B cell (primary cell): ENCODE measurements at regions not wholly inside any gene's neighbourhood (a gene's known extent, or its start where the extent isn't known, plus 50 kb on each side); places are given as distances from the start of the nearest gene placed in this dataset.
"Not testable (repeated sequence)": the region's sequence is repeated elsewhere in the genome, so short reads cannot be mapped to it uniquely, and the experiment has no call there.

ENCODE experiments used
- ATAC-seq: fragments of 200-7000 bp; cut with Tn5 transposase; one replicate; pipeline ENCODE4 v1.10.0; 2021; ENCODE audit warnings: low read depth, mild to moderate bottlenecking, moderate number of reproducible peaks, moderate library complexity
- CTCF ChIA-PET: fragments of 350-600 bp; sonication (Branson Sonifier 250); formaldehyde crosslinking; loops from one replicate; lab custom pipeline; 2021; ENCODE audit warnings: antibody characterized with exemption, inconsistent platforms; lab: Charles Lee
- POLR2A ChIA-PET: fragments of 350-600 bp; sonication (Branson Sonifier 250); formaldehyde crosslinking; loops from one replicate; lab custom pipeline; 2021; ENCODE audit warnings: antibody characterized with exemption; lab: Charles Lee
- DNase-seq: peaks from one replicate; pipeline ENCODE4 v3.0.0; 2013
- H2AFZ ChIP-seq: 2 replicates; pipeline ENCODE4 v1.6.1; 2012; ENCODE audit warnings: mild to moderate bottlenecking, low read depth, low read length; ENCODE audit not compliant: insufficient read depth, poor library complexity, severe bottlenecking
- H3K27ac ChIP-seq, 2 donors: 1 replicate in 1 of 2; 2 replicates in 1 of 2; pipeline ENCODE4 v1.5.1; 2012 to 2013; ENCODE audit warnings: low read length in 2 of 2, mild to moderate bottlenecking in 2 of 2, moderate library complexity in 1 of 2
- H3K27me3 ChIP-seq, 4 experiments: fragments of 200-600 bp in 1 of 4; sonication (generic) in 1 of 4; replicated peaks in 1 of 4; 1 replicate in 2 of 4; 2 replicates in 2 of 4; pipeline versions ENCODE4 v1.6.1 to v1.7.0; 2013 to 2016; ENCODE audit warnings: low read length in 3 of 4, mild to moderate bottlenecking in 2 of 4, mixed read lengths in 1 of 4, moderate library complexity in 1 of 4; ENCODE audit not compliant: insufficient read depth in 4 of 4, control insufficient read depth in 3 of 4; ENCODE audit errors: control extremely low read depth in 1 of 4
- H3K36me3 ChIP-seq, 2 experiments: replicated peaks in 1 of 2; 1 replicate in 1 of 2; 2 replicates in 1 of 2; pipeline versions ENCODE4 v1.6.1 to v1.7.1; 2013; ENCODE audit warnings: low read length in 1 of 2; ENCODE audit not compliant: insufficient read depth in 2 of 2, control insufficient read depth in 1 of 2; ENCODE audit errors: control extremely low read depth in 1 of 2, extremely low read depth in 1 of 2
- H3K4me1 ChIP-seq, 2 donors: fragments of 200-600 bp in 1 of 2; sonication (generic) in 1 of 2; 1 replicate in 1 of 2; 2 replicates in 1 of 2; pipeline versions ENCODE4 v1.5.1 to v1.6.1; 2013 to 2017; ENCODE audit warnings: low read length in 2 of 2; ENCODE audit not compliant: control insufficient read depth in 2 of 2, insufficient read depth in 2 of 2
- H3K4me2 ChIP-seq: replicated peaks from 2 replicates; pipeline ENCODE3; 2012; ENCODE audit warnings: mild to moderate bottlenecking, low read depth, low read length; ENCODE audit not compliant: poor library complexity, severe bottlenecking
- H3K4me3 ChIP-seq, 5 experiments: fragments of 200-600 bp in 1 of 5; sonication (generic) in 1 of 5; 1 replicate in 3 of 5; 2 replicates in 2 of 5; pipeline versions ENCODE4 v1.5.1 to v1.7.0; 2011 to 2016; ENCODE audit warnings: low read length in 4 of 5, mild to moderate bottlenecking in 4 of 5, low read depth in 2 of 5, control low read depth in 1 of 5, moderate library complexity in 1 of 5; ENCODE audit not compliant: insufficient read depth in 1 of 5; ENCODE audit errors: control extremely low read depth in 1 of 5, extremely low read depth in 1 of 5
- H3K79me2 ChIP-seq: fragments of 200-600 bp; sonication (generic); one replicate; pipeline ENCODE4 v1.6.0; 2016; ENCODE audit warnings: low read length; ENCODE audit not compliant: control insufficient read depth, insufficient read depth
- H3K9ac ChIP-seq: fragments of 200-600 bp; sonication (generic); 2 replicates; pipeline ENCODE4 v1.6.1; 2017; ENCODE audit warnings: mild to moderate bottlenecking, low read length, moderate library complexity
- H3K9me3 ChIP-seq, 3 donors: one replicate each; pipeline versions ENCODE4 v1.6.1 to v1.7.1; 2013; ENCODE audit warnings: low read length in 2 of 3; ENCODE audit not compliant: control insufficient read depth in 2 of 3, insufficient read depth in 1 of 3; ENCODE audit errors: control extremely low read depth in 1 of 3
- H4K20me1 ChIP-seq: 2 replicates; pipeline ENCODE4 v1.6.0; 2012; ENCODE audit warnings: mild to moderate bottlenecking, low read length; ENCODE audit not compliant: insufficient read depth, control insufficient read depth, poor library complexity, severe bottlenecking
- H3K27ac Mint-ChIP-seq: one replicate; pipeline ENCODE4 v1.8.0; 2021; ENCODE audit warnings: mixed read lengths
- H3K27me3 Mint-ChIP-seq: one replicate; pipeline ENCODE4 v1.8.0; 2021; ENCODE audit warnings: mixed read lengths
- H3K4me1 Mint-ChIP-seq: one replicate; pipeline ENCODE4 v1.8.0; 2021; ENCODE audit warnings: mixed read lengths
- H3K4me3 Mint-ChIP-seq: one replicate; pipeline ENCODE4 v1.8.0; 2021; ENCODE audit warnings: mixed read lengths
- H3K9me3 Mint-ChIP-seq: one replicate; pipeline ENCODE4 v1.8.0; 2022; ENCODE audit warnings: mixed read lengths; ENCODE audit not compliant: insufficient read depth
- CTCF ChIP-seq: fragments of 200-600 bp; IDR thresholded peaks from one replicate; pipeline ENCODE4 v1.8.0; 2022; ENCODE audit warnings: antibody characterized with exemption, mild to moderate bottlenecking
- EZH2 ChIP-seq: IDR thresholded peaks from 2 replicates; pipeline ENCODE4 v1.6.1; 2012; ENCODE audit warnings: borderline replicate concordance, low read depth, mild to moderate bottlenecking, moderate library complexity, low read length; ENCODE audit not compliant: insufficient read depth, poor library complexity, severe bottlenecking
- WGBS: methylation state at CpG from one replicate; pipeline ENCODE4 v1.1.5; 2013; ENCODE audit warnings: missing lambda C conversion rate; ENCODE audit not compliant: insufficient coverage; 5-methylcytosine and 5-hydroxymethylcytosine counted together
- intact Hi-C: fragments of 100-400 bp; cut with micrococcal nuclease; formaldehyde crosslinking; loops from one replicate; pipeline ENCODE4 v1.10.0; 2022

GRCh38 chr1:82778612-82779011 lies 977.9 kb downstream of the ADGRL2 start:
- intact Hi-C loops = loop anchor here (5.0 kb wide), 1 partner anchor 999 kb away; no protein-coding TSS in a partner anchor
- POLR2A ChIA-PET = no interaction called here
- H3K4me3 ChIP-seq = no peak overlapping the region

DNA sequence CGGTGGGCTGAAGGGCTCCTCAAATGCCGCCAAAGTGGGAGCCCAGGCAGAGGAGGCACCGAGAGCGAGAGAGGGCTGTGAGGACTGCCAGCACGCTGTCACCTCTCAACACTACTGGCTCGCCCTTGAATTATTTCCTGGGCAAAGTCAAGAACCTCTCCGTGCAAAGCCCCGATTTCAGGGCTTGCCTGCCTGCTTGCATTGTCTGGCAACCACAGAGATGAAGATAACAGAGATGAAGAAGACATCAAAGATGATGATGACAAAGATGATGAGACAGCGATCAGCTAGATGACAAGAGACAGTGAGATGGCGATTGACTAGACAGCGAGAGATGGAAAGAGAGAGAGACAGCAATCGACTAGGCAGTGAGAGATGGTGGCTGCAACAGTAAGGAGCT lies 976.5 kb downstream of the ADGRL2 start:
- Mint-ChIP-seq H3K4me1 (no peaks in the 10 kb centered on the region), H3K4me3 (no peak overlapping the region), H3K27ac (no peak overlapping the region), H3K27me3 (no peaks in the 10 kb centered on the region), H3K9me3 (no peaks in the 10 kb centered on the region)
- no peak overlapping the region for H3K27ac ChIP-seq
- 95% methylated on average over 12 of the region's 12 CpGs for WGBS
- H4K20me1 ChIP-seq = no peaks in the 10 kb centered on the region
- H3K79me2 ChIP-seq = no peaks in the 10 kb centered on the region
- ATAC-seq (no peak), DNase-seq (no peak)
- no peak overlapping the region for H3K4me2 ChIP-seq
- no peaks in the 10 kb centered on the region for H3K4me1 ChIP-seq
- no peak overlapping the region for H3K9ac ChIP-seq
- intact Hi-C loops = loop anchor here (5.0 kb wide), 1 partner anchor 1000 kb away; no protein-coding TSS in a partner anchor
- H3K36me3 ChIP-seq = no peaks in the 10 kb centered on the region
- peaks cover 0 to 9% (median 0%) of the 10 kb centered on the region in 3 donors for H3K9me3 ChIP-seq
- TF ChIP-seq EZH2 (no peak), CTCF (no peak)
- H2AFZ ChIP-seq = no peak overlapping the region
- no peak overlapping the region for H3K4me3 ChIP-seq
- H3K27me3 ChIP-seq = no peaks in the 10 kb centered on the region
- POLR2A ChIA-PET = no interaction called here
- CTCF ChIA-PET = no interaction called here

More at GRCh38 chr1:82778612-82779011, 977.9 kb downstream of the ADGRL2 start:
- TF ChIP-seq EZH2 (no peak), CTCF (no peak)
- no peaks in the 10 kb centered on the region for H3K4me1 Mint-ChIP-seq
- H3K27ac ChIP-seq = no peak overlapping the region
- no peak overlapping the region for H3K27ac Mint-ChIP-seq
- no CpG with 5 or more reads among the region's 4 CpGs for WGBS
- H3K4me3 Mint-ChIP-seq = no peak overlapping the region
- H3K27me3 Mint-ChIP-seq = no peaks in the 10 kb centered on the region
- H4K20me1 ChIP-seq = no peaks in the 10 kb centered on the region
- no peaks in the 10 kb centered on the region for H3K9me3 Mint-ChIP-seq
- H3K27me3 ChIP-seq = no peaks in the 10 kb centered on the region
- H3K9ac ChIP-seq = no peak overlapping the region
- no peak overlapping the region for H2AFZ ChIP-seq
- no peak for ATAC-seq
- CTCF ChIA-PET = no interaction called here
- DNase-seq = no peak
- no peak overlapping the region for H3K4me2 ChIP-seq
- no peaks in the 10 kb centered on the region for H3K4me1 ChIP-seq
- H3K9me3 ChIP-seq = peaks cover 0 to 12% (median 0%) of the 10 kb centered on the region in 3 donors
- H3K36me3 ChIP-seq = no peaks in the 10 kb centered on the region
- no peaks in the 10 kb centered on the region for H3K79me2 ChIP-seq

DNA sequence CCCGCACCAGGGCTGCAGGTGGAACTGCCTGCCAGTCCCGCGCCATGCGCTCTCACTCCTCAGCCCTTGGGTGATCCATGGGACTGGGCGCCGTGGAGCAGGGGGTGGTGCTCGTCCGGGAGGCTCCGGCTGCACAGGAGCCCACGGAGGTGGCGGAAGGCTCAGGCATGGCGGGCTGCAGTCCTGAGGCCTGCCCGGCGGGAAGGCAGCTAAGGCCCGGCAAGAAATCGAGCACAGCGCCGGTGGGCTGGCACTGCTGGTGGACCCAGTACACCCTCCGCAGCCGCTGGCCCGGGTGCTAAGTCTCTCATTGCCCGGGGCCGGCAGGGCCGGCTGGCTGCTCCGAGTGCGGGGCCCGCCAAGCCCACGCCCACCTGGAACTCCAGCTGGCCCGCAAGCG lies 976.0 kb downstream of the ADGRL2 start:
- H3K79me2 ChIP-seq, H3K4me2 ChIP-seq, H3K9me3 ChIP-seq, H3K4me3 ChIP-seq, H3K27ac ChIP-seq, H3K4me1 ChIP-seq, H3K9me3 Mint-ChIP-seq, H2AFZ ChIP-seq, ATAC-seq, H4K20me1 ChIP-seq, H3K4me1 Mint-ChIP-seq, H3K27me3 Mint-ChIP-seq, POLR2A ChIA-PET, H3K27ac Mint-ChIP-seq, H3K9ac ChIP-seq, CTCF ChIA-PET, DNase-seq, H3K4me3 Mint-ChIP-seq, H3K27me3 ChIP-seq, H3K36me3 ChIP-seq: not testable (repeated sequence)
- intact Hi-C loops = loop anchor here (5.0 kb wide), 1 partner anchor 1001 kb away; no protein-coding TSS in a partner anchor
- 98% methylated on average over 24 of the region's 30 CpGs for WGBS
